Activated naive CD8-positive, alpha-beta T cell (primary cell): ENCODE measurements at regions not wholly inside any gene's neighbourhood (a gene's known extent, or its start where the extent isn't known, plus 50 kb on each side); places are given as distances from the start of the nearest gene placed in this dataset.

Experiments used
- H3K27ac Mint-ChIP-seq: one replicate; pipeline ENCODE4 v1.8.0; 2021; ENCODE audit warnings: mixed read lengths
- H3K27me3 Mint-ChIP-seq: one replicate; pipeline ENCODE4 v1.8.0; 2021; ENCODE audit warnings: mixed read lengths
- H3K36me3 Mint-ChIP-seq: one replicate; pipeline ENCODE4 v1.8.0; 2021; ENCODE audit warnings: mixed read lengths
- H3K4me1 Mint-ChIP-seq: one replicate; pipeline ENCODE4 v1.8.0; 2021; ENCODE audit warnings: low read depth, mixed read lengths
- H3K4me3 Mint-ChIP-seq: one replicate; pipeline ENCODE4 v1.8.0; 2021; ENCODE audit warnings: mild to moderate bottlenecking, mixed read lengths
- H3K9me3 Mint-ChIP-seq: one replicate; pipeline ENCODE4 v1.8.0; 2021; ENCODE audit warnings: low read depth, mixed read lengths

DNA sequence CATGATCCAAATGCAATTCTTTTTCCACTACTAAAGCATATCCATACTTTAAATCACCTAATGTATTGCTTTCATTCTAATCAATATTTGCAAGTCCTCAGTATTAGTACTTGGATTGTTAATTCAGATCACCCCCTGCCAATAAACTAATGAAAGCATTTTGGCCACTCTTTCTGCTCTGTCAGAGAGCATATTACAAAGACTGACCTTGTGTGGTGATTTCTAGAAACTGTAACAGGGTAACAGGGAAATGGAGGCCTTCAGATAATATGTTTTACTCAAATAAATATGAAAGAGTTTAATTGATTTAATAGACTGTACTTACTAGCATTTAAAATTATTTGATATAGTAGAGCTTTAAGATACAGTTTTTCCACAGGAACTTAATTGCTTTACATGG lies 453.0 kb downstream of the KCNJ3 start:
- Mint-ChIP-seq H3K27ac (no peak overlapping the region), H3K4me1 (no peaks in the 10 kb centered on the region), H3K9me3 (no peaks in the 10 kb centered on the region), H3K36me3 (no peaks in the 10 kb centered on the region), H3K4me3 (no peak overlapping the region), H3K27me3 (no peaks in the 10 kb centered on the region)

DNA sequence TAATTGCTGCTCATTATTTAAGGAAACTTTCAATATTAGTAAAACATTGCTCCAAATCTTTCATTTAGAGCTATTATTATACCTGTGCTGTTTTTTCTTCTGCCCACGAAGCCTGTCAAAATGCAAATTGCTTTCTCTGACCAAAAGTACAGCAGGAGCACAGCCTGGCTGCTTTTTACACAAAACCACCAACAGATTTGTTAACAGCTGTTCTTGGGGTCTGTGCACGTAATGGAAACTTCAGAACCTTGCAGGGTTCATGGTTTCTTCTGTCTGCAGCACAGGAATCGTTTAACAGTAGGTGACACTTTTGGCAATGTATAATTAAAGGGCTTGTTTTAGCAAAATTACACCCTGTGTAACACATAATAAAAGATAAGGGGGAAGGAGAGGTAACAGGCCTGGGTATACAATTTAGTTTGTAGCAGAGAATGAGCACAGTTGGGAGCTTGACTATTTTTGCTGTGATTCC lies 447.3 kb downstream of the KCNJ3 start:
- Mint-ChIP-seq H3K27ac (no peak overlapping the region), H3K36me3 (no peaks in the 10 kb centered on the region), H3K4me1 (no peaks in the 10 kb centered on the region)

DNA sequence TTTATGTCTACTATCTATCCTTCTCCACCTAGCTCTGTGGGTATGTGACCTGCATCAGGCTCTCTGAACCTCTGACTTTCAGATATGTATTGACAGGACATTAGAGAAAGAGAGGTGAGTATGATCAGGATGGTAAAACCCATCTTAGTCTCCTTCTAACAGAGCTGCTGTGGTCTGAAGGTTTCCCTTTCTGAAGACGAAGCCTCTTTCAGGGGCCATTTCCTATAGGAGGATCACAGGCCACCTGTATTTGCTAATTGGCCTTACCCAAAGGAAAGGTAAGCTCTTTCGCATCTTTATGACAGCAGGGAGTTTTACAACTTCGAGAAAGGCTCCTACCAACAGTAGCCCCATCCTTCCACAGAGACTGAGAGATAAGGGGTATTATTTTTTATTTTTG lies 442.9 kb downstream of the KCNJ3 start:
- H3K4me3 Mint-ChIP-seq: no peak overlapping the region
- no peaks in the 10 kb centered on the region for H3K9me3 Mint-ChIP-seq
- H3K27ac Mint-ChIP-seq: no peak overlapping the region
- no peaks in the 10 kb centered on the region for H3K36me3 Mint-ChIP-seq
- no peaks in the 10 kb centered on the region for H3K4me1 Mint-ChIP-seq
- H3K27me3 Mint-ChIP-seq: no peaks in the 10 kb centered on the region

More for the DNA sequence above, 447.3 kb downstream of the KCNJ3 start:
- no peak overlapping the region for H3K4me3 Mint-ChIP-seq
- H3K9me3 Mint-ChIP-seq: no peaks in the 10 kb centered on the region
- no peaks in the 10 kb centered on the region for H3K27me3 Mint-ChIP-seq

DNA sequence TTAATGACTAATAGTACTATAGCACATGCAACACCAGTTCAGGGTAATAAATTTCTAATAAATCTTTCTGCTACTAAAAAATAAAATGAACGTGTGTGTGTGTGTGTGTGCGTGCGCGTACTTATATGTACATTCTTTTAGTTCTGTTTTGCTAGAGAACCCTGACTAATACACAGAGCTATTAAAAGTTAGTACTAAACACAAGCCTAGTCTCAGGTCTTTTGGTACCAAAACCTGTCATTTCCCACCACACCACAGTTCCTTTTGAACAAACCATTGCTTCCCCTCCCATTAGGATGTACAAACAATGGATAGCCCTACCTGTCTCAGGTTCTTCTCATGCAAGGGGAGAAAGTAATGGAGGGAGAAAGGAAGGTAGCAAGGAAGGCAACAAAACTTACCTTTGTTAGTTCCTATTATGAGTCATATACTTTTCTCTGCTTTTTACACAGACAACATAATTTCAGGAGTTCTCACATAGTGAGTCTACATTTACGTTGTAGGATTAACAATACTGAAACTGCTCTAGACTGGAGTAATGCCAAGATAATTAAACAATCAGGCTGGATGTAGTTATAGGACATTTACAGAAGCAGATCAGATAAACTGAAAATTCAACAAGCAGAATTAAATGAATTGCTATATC lies 427.2 kb downstream of the KCNJ3 start:
- Mint-ChIP-seq H3K27me3 (no peaks in the 10 kb centered on the region), H3K4me3 (no peak overlapping the region), H3K4me1 (no peaks in the 10 kb centered on the region)

DNA sequence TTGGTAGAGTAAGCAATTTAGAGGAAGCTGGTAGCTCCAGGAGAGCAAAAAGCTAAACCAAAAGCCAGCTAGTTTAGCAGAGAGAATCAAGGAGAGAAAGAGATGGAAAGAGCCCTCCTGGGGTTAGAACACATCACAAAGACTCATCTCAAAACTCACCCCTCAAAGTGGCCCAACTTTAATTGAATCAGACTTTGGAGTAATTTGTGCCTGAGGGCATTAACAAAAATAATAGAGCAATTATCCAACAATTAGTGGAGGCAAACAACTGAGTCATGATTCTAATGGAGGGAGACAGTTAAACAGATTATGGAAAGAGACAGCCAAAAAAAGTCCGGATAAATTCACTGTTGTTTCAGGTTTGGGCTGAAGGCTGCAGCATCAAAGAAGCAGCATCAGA lies 417.4 kb downstream of the KCNJ3 start:
- Mint-ChIP-seq H3K4me1 (no peaks in the 10 kb centered on the region), H3K27me3 (no peaks in the 10 kb centered on the region), H3K27ac (no peak overlapping the region), H3K9me3 (peaks cover 3% of the 10 kb centered on the region), H3K4me3 (no peak overlapping the region), H3K36me3 (no peaks in the 10 kb centered on the region)

More for the DNA sequence above, 427.2 kb downstream of the KCNJ3 start:
- Mint-ChIP-seq H3K9me3 (no peaks in the 10 kb centered on the region), H3K36me3 (no peaks in the 10 kb centered on the region), H3K27ac (no peak overlapping the region)

DNA sequence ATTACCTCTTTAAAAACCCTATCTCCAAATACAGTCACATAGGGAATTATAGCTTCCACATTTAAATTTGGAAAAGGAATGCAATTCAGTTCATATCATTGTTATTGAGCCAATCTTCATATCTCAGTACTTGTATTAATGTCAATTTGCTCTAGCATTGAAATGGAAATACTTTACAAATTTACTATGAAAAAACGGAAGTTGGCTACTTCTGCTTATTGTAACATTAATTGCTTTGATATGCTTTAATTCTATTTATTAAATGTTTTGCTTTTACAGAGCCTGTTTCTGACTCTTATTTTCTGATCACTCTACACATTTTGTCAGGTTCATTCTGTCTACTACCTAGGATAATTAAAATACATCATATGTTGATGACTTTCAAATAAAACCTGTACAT lies 412.6 kb downstream of the KCNJ3 start:
- H3K27ac Mint-ChIP-seq: no peak overlapping the region
- H3K4me3 Mint-ChIP-seq: no peak overlapping the region
- H3K27me3 Mint-ChIP-seq: no peaks in the 10 kb centered on the region
- peaks cover 3% of the 10 kb centered on the region for H3K9me3 Mint-ChIP-seq
- H3K36me3 Mint-ChIP-seq: no peaks in the 10 kb centered on the region
- H3K4me1 Mint-ChIP-seq: no peaks in the 10 kb centered on the region

DNA sequence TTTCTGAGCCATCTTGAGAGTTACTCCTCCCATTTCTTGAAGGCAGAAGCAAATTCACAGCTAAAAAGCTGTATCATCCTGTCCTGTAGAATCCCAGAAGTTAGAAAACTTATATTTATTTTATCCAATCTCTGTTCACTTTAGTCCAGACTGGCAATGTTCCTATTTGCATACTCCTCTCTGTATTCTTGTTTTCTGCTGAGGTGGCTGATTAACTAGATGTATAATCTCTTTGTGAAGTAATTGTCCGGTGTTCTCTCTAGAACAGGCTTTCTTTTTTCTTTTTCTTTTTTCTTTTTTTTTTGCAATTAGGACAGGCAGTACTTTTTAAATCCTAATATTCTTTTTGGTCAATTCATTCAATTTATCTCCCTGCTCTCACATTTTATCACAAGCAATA lies 411.0 kb downstream of the KCNJ3 start:
- Mint-ChIP-seq H3K36me3 (no peaks in the 10 kb centered on the region), H3K27ac (no peak overlapping the region), H3K9me3 (peaks cover 4% of the 10 kb centered on the region), H3K27me3 (no peaks in the 10 kb centered on the region), H3K4me1 (no peaks in the 10 kb centered on the region), H3K4me3 (no peak overlapping the region)

DNA sequence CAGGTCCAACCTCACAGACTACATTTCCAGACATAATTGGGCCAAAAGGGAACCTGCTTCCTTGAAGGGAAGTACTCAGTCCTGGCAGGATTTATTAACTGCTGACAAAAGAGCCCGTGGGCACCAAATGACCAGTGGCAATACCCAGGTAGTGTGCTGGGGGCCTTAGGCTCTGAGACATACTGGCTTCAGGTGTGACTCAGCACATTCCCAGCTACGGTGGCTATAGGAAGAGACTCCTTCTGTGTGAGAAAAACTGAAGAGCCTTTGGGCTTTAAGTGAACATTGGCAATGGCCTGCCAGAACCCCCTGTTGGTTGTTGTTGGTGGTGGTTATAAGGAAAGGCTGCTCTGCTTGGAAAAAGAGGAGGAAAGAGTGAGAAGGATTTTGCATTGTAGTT lies 401.8 kb downstream of the KCNJ3 start:
- Mint-ChIP-seq H3K9me3 (peaks cover 3% of the 10 kb centered on the region), H3K27me3 (no peaks in the 10 kb centered on the region), H3K27ac (no peak overlapping the region), H3K4me3 (no peak overlapping the region), H3K4me1 (no peaks in the 10 kb centered on the region), H3K36me3 (no peaks in the 10 kb centered on the region)

DNA sequence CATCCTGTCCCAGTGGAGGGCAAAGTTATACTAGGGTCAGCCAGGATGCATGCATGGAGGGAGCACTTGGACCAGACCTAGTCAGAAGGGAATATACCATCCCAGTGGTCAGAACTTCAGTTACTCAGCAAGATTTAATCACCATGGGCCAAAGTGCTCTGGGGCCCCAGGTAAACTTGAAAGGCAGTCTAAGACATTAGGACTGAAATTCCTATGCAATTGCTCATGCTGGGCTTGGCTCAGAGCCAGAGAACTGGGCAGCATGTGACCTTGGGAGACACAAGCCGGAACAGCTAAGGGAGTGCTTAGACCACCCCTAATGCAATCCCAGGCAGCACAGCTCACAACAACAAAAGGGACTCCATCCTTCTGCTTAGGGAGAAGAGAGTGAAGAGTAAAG lies 401.3 kb downstream of the KCNJ3 start:
- H3K4me3 Mint-ChIP-seq: no peak overlapping the region
- H3K27ac Mint-ChIP-seq: no peak overlapping the region
- H3K36me3 Mint-ChIP-seq: no peaks in the 10 kb centered on the region

DNA sequence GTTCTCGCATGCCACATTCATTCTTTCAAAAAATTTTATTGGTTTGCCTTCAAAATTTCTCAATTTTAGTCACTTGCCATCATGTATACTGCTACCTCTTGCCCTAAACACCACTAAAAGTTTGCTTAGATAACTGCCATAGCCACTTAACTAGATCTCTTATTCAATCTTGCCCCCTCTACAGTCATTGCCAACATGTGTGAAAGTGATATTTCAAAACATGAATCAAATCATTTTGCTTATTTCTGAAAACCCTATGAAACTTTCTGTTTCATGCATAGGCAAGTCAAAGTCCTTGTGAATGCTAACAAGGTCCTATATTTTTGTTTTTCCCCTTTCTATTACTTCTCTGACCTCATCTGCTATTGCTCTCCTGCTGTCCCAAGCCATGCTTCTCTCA lies 397.1 kb downstream of the KCNJ3 start:
- H3K36me3 Mint-ChIP-seq: no peaks in the 10 kb centered on the region
- H3K4me1 Mint-ChIP-seq: no peaks in the 10 kb centered on the region
- no peak overlapping the region for H3K4me3 Mint-ChIP-seq
- H3K27me3 Mint-ChIP-seq: no peaks in the 10 kb centered on the region
- H3K27ac Mint-ChIP-seq: no peak overlapping the region
- H3K9me3 Mint-ChIP-seq: no peaks in the 10 kb centered on the region

More for the DNA sequence above, 401.3 kb downstream of the KCNJ3 start:
- Mint-ChIP-seq H3K27me3 (no peaks in the 10 kb centered on the region), H3K9me3 (no peaks in the 10 kb centered on the region), H3K4me1 (no peaks in the 10 kb centered on the region)

DNA sequence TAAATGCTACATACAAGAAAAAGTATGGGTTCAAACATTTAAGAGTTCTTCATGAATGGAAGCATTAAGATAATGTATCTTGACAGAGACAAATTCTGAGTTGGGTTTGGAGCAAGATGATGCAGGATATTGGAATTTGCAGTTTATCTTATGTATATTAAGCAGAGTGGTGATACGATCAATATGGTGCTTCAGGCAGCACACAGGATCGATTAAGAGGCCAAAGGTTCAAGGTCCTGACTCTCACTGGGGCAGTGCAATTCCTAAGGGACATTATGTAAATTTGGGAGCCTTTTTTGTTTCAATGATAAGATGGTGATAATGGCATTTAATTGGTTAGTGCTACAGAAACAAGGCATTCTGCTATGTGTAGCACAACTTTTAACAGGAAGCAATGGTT lies 381.9 kb downstream of the KCNJ3 start:
- Mint-ChIP-seq H3K27me3 (no peaks in the 10 kb centered on the region), H3K27ac (no peak overlapping the region), H3K4me1 (no peaks in the 10 kb centered on the region), H3K36me3 (no peaks in the 10 kb centered on the region), H3K9me3 (peaks cover 3% of the 10 kb centered on the region), H3K4me3 (no peak overlapping the region)

DNA sequence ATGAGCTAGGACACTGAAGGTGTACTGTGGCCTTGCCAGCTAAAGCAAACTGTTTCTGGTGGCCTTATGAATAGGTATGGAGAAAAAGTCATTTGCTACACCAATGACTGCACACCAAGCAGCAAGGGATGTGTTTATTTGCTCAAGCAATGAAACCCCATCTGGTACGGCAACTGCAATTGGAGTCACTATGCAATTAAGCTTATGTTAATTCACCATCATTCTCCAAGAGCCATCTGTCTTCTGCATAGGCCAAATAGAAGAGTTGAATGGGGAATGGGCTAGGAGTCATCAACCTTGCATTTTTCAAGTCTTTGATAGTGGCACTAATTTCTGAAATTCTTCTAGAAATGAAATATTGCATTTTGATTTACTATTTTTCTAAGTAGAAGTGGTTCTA lies 372.0 kb downstream of the KCNJ3 start:
- Mint-ChIP-seq H3K27me3 (no peaks in the 10 kb centered on the region), H3K36me3 (no peaks in the 10 kb centered on the region), H3K4me3 (no peak overlapping the region), H3K9me3 (peaks cover under 1% of the 10 kb centered on the region), H3K27ac (no peak overlapping the region), H3K4me1 (no peaks in the 10 kb centered on the region)

DNA sequence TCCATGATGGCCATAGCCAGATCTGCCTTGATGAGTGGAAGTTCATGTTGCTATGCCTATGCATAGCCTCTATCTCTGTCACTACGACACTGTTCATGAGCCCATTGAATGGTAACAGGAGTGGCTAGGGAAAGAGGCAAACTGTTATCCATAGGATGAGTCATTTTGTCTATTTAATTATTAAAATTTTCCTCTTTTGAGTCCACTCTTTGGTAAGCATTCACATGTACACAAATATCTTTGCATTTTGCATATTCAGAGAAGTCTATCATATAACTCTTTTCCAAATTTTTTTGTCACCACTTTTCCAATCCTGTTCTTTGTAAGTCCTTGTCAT lies 364.4 kb downstream of the KCNJ3 start:
- H3K4me3 Mint-ChIP-seq: no peak overlapping the region
- H3K36me3 Mint-ChIP-seq: no peaks in the 10 kb centered on the region
- no peaks in the 10 kb centered on the region for H3K27me3 Mint-ChIP-seq
- no peak overlapping the region for H3K27ac Mint-ChIP-seq
- no peaks in the 10 kb centered on the region for H3K4me1 Mint-ChIP-seq
- H3K9me3 Mint-ChIP-seq: peaks cover 6% of the 10 kb centered on the region

DNA sequence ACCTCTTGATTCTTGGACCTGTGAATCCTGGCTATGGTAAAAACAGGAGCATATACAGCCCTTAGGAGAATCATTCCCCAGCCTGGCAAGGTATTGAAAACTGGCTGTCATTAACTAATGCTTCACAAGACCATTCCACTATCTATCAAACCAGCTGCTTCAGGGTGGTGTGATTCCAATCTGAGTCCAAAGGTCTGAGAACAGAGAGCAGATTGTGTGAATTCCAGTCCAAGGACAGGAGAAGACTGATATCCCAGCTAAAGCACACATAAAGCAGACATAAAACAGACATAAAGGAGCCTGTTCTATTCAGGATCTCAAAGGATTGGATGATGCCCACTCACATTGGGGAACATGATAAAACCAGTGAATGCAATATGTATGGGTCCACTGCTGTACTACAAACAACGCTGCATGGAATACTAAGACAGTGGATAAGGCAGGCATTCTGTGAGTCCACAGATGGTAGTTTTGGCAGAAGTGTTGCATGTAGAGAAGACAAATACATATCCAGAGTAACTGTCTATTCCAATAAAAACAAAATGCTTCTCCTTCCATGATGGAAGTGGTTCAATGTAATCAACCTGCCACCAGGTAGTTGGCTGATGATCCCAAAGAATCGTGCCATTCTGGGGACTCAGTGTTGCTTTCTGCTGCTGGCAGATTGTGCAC lies 363.9 kb downstream of the KCNJ3 start:
- Mint-ChIP-seq H3K4me1 (no peaks in the 10 kb centered on the region), H3K27me3 (no peaks in the 10 kb centered on the region)

DNA sequence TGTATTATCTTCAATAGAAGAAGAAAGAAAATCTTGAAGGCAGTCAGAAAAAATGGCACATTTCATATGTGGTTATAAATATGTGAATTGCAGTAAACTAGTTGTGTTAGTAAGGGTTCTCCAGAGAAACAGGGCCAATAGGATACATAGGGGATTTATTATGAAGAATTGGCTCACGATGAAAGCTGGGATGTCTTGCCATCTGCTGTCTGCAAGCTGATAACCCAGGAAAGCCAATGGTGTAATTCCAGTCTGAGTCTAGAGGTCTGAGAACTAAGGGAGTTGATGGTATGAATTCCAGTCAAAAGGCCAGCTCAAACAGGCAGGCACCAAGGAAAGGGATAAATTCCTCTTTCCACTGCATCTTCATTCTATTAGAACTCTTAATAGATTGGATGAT lies 362.4 kb downstream of the KCNJ3 start:
- Mint-ChIP-seq H3K4me3 (no peak overlapping the region), H3K4me1 (no peaks in the 10 kb centered on the region), H3K36me3 (no peaks in the 10 kb centered on the region), H3K27ac (no peak overlapping the region), H3K9me3 (peaks cover 10% of the 10 kb centered on the region), H3K27me3 (no peaks in the 10 kb centered on the region)

More for the DNA sequence above, 363.9 kb downstream of the KCNJ3 start:
- H3K4me3 Mint-ChIP-seq: no peak overlapping the region
- H3K9me3 Mint-ChIP-seq: peaks cover 6% of the 10 kb centered on the region
- no peak overlapping the region for H3K27ac Mint-ChIP-seq
- H3K36me3 Mint-ChIP-seq: no peaks in the 10 kb centered on the region

DNA sequence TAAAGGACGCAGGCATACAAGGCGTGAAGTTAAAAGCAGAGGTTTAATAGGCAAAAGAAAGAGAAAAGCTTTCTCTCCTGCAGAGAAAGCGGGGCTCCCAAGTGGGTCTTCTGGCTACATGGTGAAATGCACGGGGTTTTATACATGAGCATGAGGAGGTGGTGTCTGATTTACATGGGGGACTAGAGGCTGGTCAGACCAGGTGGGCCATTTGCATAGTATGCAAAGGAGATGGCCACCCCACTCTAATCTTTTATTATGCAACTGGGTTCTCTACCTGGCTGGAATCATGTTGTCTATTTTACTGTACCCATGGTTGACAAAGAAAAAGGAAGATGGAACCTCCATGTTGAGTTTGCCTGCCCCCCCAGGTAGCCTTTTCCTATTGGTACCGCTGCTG lies 356.2 kb downstream of the KCNJ3 start:
- Mint-ChIP-seq H3K4me1 (no peaks in the 10 kb centered on the region), H3K9me3 (peaks cover 7% of the 10 kb centered on the region), H3K36me3 (no peaks in the 10 kb centered on the region), H3K27ac (no peak overlapping the region), H3K27me3 (no peaks in the 10 kb centered on the region), H3K4me3 (no peak overlapping the region)
